ENCODE measurements at regions not wholly inside any gene's neighbourhood (a gene's known extent, or its start where the extent isn't known, plus 50 kb on each side); places are given as distances from the start of the nearest gene placed in this dataset.

DNA sequence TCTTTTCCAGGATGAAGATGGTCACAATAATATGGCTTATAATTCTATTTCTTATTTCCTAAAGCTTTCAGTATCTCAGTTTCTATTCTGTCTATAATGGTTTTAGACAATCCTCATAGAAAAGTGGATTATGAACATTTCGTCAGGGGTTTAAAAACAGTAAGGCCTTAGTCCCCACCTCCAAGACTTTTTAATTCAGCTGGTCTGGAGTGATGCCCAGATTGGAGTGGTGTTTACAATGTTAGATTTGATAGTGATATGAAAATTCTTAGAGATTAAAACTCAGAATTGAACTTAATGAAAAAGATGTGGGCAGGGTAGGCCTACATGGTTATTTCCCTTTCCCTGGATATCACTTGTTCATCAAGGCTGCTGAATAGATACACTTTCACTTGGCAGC is 1238.3 kb downstream of the SORCS3 start:
- H3K9me3 ChIP-seq = peaks cover 0 to under 1% (median 0%) of the 10 kb centered on the region in 8 donors
- H3K27me3 ChIP-seq (replicated peaks in 1 of 7) = no peaks in the 10 kb centered on the region
- no peak for DNase-seq
- no peak overlapping the region for H3K4me3 ChIP-seq
- intact Hi-C loops (cut with DNase I; ENCODE audit: low total_unique reads) = no loop called here
- no peak overlapping the region for H3K27ac ChIP-seq
- 69 to 89% (median 72%) methylated on average over 1 of the region's 1 CpG for WGBS, 5 donors
- TF ChIP-seq, protein P1, sequence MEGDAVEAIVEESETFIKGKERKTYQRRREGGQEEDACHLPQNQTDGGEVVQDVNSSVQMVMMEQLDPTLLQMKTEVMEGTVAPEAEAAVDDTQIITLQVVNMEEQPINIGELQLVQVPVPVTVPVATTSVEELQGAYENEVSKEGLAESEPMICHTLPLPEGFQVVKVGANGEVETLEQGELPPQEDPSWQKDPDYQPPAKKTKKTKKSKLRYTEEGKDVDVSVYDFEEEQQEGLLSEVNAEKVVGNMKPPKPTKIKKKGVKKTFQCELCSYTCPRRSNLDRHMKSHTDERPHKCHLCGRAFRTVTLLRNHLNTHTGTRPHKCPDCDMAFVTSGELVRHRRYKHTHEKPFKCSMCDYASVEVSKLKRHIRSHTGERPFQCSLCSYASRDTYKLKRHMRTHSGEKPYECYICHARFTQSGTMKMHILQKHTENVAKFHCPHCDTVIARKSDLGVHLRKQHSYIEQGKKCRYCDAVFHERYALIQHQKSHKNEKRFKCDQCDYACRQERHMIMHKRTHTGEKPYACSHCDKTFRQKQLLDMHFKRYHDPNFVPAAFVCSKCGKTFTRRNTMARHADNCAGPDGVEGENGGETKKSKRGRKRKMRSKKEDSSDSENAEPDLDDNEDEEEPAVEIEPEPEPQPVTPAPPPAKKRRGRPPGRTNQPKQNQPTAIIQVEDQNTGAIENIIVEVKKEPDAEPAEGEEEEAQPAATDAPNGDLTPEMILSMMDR (IDR thresholded peaks at IDR 0.05 in 8 of 11, conservative IDR thresholded peaks at IDR 0.05 in 3 of 11) = no peak
- no peak for TF ChIP-seq POLR2AphosphoS5 (IDR thresholded peaks at IDR 0.05)
- TF ChIP-seq POLR2A (IDR thresholded peaks at IDR 0.05) = no peak
- no peaks in the 10 kb centered on the region for H3K4me1 ChIP-seq
- no peaks in the 10 kb centered on the region for H3K36me3 ChIP-seq

DNA sequence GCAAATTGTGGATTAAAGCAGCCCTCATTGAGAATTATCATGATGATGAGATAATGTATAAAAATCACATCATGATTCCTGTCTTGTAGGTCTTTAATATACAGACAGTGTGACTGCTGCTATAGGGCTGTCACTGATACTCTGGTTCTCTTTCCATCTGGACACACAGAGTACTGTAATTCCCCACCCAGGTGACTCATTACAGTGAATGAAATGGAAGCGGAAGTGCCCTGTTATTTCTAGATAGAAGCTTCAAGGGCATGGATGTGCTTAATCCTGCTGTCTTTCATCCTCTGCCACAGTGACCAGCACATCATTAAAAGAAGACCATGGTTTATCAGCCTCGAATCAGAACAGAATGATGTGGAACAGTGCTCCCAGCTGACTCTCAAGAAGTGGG is 1234.0 kb downstream of the SORCS3 start:
- TF ChIP-seq POLR2AphosphoS5 (IDR thresholded peaks at IDR 0.05) (no peak), POLR2A (IDR thresholded peaks at IDR 0.05) (no peak)
- TF ChIP-seq, protein P1 (IDR thresholded peaks at IDR 0.05 in 8 of 11, conservative IDR thresholded peaks at IDR 0.05 in 3 of 11) = no peak
- intact Hi-C loops (cut with DNase I; ENCODE audit: low total_unique reads) = no loop called here
- 39 to 81% (median 72%) methylated on average over 2 of the region's 2 CpGs for WGBS, 5 donors

DNA sequence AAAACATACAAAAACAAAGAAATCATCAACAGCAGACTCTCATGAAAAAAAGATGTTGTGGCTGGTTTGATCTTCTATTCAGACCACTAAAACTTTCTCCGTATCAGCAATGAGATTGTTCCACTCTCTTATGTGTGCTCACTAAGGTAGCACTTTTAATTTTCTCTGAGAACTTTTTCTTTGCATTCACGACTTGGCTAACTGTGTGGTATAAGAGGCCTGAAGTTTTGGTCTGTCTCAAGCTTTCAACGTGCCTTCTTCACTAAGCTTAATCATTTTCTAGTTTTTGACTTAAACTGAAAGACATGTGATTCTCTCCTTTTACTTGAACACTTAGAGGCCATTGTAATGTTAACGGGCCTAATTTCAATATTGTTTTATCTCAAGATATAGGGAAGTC is 1231.6 kb downstream of the SORCS3 start:
- Histone ChIP-seq H3K27me3 (replicated peaks in 1 of 7) (no peaks in the 10 kb centered on the region), H3K4me3 (no peak overlapping the region), H3K9me3 (peaks cover 0 to 23% (median 8%) of the 10 kb centered on the region in 8 donors), H3K36me3 (no peaks in the 10 kb centered on the region), H3K4me1 (no peaks in the 10 kb centered on the region), H3K27ac (no peak overlapping the region)
- WGBS, 5 donors = 61 to 67% (median 65%) methylated on average over 4 of the region's 4 CpGs
- TF ChIP-seq POLR2A (IDR thresholded peaks at IDR 0.05) (no peak), POLR2AphosphoS5 (IDR thresholded peaks at IDR 0.05) (no peak)
- TF ChIP-seq, protein P1 (IDR thresholded peaks at IDR 0.05 in 8 of 11, conservative IDR thresholded peaks at IDR 0.05 in 3 of 11) = no peak
- intact Hi-C loops (cut with DNase I; ENCODE audit: low total_unique reads) = no loop called here
- no peak for DNase-seq

More for the DNA sequence above, 1234.0 kb downstream of the SORCS3 start:
- no peaks in the 10 kb centered on the region for H3K36me3 ChIP-seq
- H3K27me3 ChIP-seq (replicated peaks in 1 of 7) = no peaks in the 10 kb centered on the region
- no peak overlapping the region for H3K27ac ChIP-seq
- H3K9me3 ChIP-seq = peaks cover 0 to 23% (median 8%) of the 10 kb centered on the region in 8 donors
- H3K4me3 ChIP-seq = no peak overlapping the region
- H3K4me1 ChIP-seq = no peaks in the 10 kb centered on the region
- no peak for DNase-seq

DNA sequence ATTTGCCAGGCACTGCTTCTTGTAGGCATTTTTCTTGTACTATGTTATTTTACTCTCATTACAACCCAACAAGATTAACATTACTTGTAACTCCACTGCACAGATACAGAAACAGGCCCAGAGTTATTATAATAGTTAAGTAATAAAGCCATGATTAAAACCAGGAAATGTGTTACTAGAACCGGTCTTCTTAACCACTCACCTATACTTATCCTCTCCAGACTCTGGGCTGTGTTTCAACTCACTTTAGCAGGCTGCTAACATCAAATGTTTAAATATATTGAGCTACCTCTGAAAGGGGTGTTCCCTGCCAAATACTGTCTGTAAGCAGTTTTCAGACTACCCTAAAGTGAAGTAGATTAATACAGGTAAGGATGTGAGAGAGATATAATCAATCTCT is 1227.8 kb downstream of the SORCS3 start:
- Histone ChIP-seq H3K4me3 (no peak overlapping the region), H3K4me1 (no peaks in the 10 kb centered on the region), H3K9me3 (peaks cover 0 to 23% (median 8%) of the 10 kb centered on the region in 8 donors), H3K27ac (no peak overlapping the region), H3K27me3 (replicated peaks in 1 of 7) (no peaks in the 10 kb centered on the region), H3K36me3 (no peaks in the 10 kb centered on the region)
- no peak for DNase-seq
- no peak for TF ChIP-seq POLR2A (IDR thresholded peaks at IDR 0.05)
- TF ChIP-seq, protein P1 (IDR thresholded peaks at IDR 0.05 in 8 of 11, conservative IDR thresholded peaks at IDR 0.05 in 3 of 11) = no peak
- TF ChIP-seq POLR2AphosphoS5 (IDR thresholded peaks at IDR 0.05) = no peak
- intact Hi-C loops (cut with DNase I; ENCODE audit: low total_unique reads) = no loop called here
- WGBS, 5 donors = 5 to 86% (median 84%) methylated on average over 1 of the region's 1 CpG

Data from spleen (tissue), 11 donors.